GM21381 (cell line): ENCODE measurements at regions not wholly inside any gene's neighbourhood (a gene's known extent, or its start where the extent isn't known, plus 50 kb on each side); places are given as distances from the start of the nearest gene placed in this dataset.
"Not testable (repeated sequence)": the region's sequence is repeated elsewhere in the genome, so short reads cannot be mapped to it uniquely, and the experiment has no call there.

Experiments
- ATAC-seq: cut with Tn5 transposase; IDR thresholded peaks from one replicate; pipeline ENCODE4 v1.9.1; 2021; ENCODE audit warnings: mild to moderate bottlenecking, moderate library complexity; ENCODE audit not compliant: unreplicated experiment

- ATAC-seq = no peak
Measured at GRCh38 chr20:40955326-40955725, 73.3 kb upstream of the TOP1 start.

GRCh38 chr20:40955826-40956225 is 72.8 kb upstream of the TOP1 start:
- not testable (repeated sequence) for ATAC-seq

- ATAC-seq = no peak
Measured at GRCh38 chr20:40956542-40957264, 71.9 kb upstream of the TOP1 start.

GRCh38 chr20:40957265-40957760 is 71.3 kb upstream of the TOP1 start:
- no peak for ATAC-seq

- no peak for ATAC-seq
Measured at GRCh38 chr20:40958598-40958997, 70.0 kb upstream of the TOP1 start.

GRCh38 chr20:40959325-40960092 is 69.1 kb upstream of the TOP1 start:
- ATAC-seq = no peak

GRCh38 chr20:40960101-40960500 is 68.5 kb upstream of the TOP1 start:
- no peak for ATAC-seq

- no peak for ATAC-seq
Measured at GRCh38 chr20:40960521-40960956, 68.1 kb upstream of the TOP1 start.

- no peak for ATAC-seq
Measured at GRCh38 chr20:40961176-40961575, 67.4 kb upstream of the TOP1 start.

GRCh38 chr20:40961686-40962640 is 66.7 kb upstream of the TOP1 start:
- ATAC-seq = no peak

GRCh38 chr20:40962733-40963504 is 65.7 kb upstream of the TOP1 start:
- ATAC-seq = peak; percentile 77

GRCh38 chr20:40963505-40963845 is 65.1 kb upstream of the TOP1 start:
- no peak for ATAC-seq

GRCh38 chr20:40965671-40966070 is 63.0 kb upstream of the TOP1 start:
- ATAC-seq = no peak

- ATAC-seq = no peak
Measured at GRCh38 chr20:40966103-40966502, 62.5 kb upstream of the TOP1 start.

- no peak for ATAC-seq
Measured at GRCh38 chr20:40966516-40967185, 62.0 kb upstream of the TOP1 start.

- ATAC-seq = no peak
Measured at GRCh38 chr20:40967700-40968099, 60.9 kb upstream of the TOP1 start.

GRCh38 chr20:40968816-40969562 is 59.6 kb upstream of the TOP1 start:
- ATAC-seq = peak; percentile 88

- ATAC-seq = no peak
Measured at GRCh38 chr20:40970218-40970617, 58.4 kb upstream of the TOP1 start.

GRCh38 chr20:40977218-40977617 is 51.4 kb upstream of the TOP1 start:
- ATAC-seq = no peak
